Neural progenitor cell (in vitro differentiated cells): ENCODE measurements at regions not wholly inside any gene's neighbourhood (a gene's known extent, or its start where the extent isn't known, plus 50 kb on each side); places are given as distances from the start of the nearest gene placed in this dataset.

Experiments
- DNase-seq: peaks from one replicate; pipeline ENCODE4 v3.0.0-alpha.2; 2016; ENCODE audit warnings: low spot score
- H2AFZ ChIP-seq: fragments of 200-600 bp; sonication (generic); replicated peaks from 2 replicates; pipeline ENCODE4 v1.6.1; 2016; ENCODE audit warnings: antibody characterized with exemption
- H3F3A ChIP-seq: fragments of 200-600 bp; sonication (generic); 2 replicates; pipeline ENCODE4 v1.6.1; 2016; ENCODE audit warnings: antibody characterized with exemption, low read depth
- H3K27ac ChIP-seq: fragments of 200-600 bp; sonication (generic); 2 replicates; pipeline ENCODE4 v1.5.1; 2016; ENCODE audit warnings: mild to moderate bottlenecking
- H3K27me3 ChIP-seq: fragments of 200-600 bp; sonication (generic); 2 replicates; pipeline ENCODE4 v1.6.1; 2016; ENCODE audit warnings: mild to moderate bottlenecking, moderate library complexity
- H3K36me3 ChIP-seq: fragments of 200-600 bp; sonication (generic); 2 replicates; pipeline ENCODE4 v1.5.1; 2016
- H3K4me1 ChIP-seq: fragments of 200-600 bp; sonication (generic); 2 replicates; pipeline ENCODE4 v1.6.1; 2016; ENCODE audit warnings: mixed run types
- H3K4me2 ChIP-seq: fragments of 200-600 bp; sonication (generic); 2 replicates; pipeline ENCODE4 v1.6.1; 2016
- H3K4me3 ChIP-seq: fragments of 200-600 bp; sonication (generic); 2 replicates; pipeline ENCODE4 v1.5.1; 2016
- H3K79me2 ChIP-seq: fragments of 200-600 bp; sonication (generic); 2 replicates; pipeline ENCODE4 v1.6.1; 2016; ENCODE audit warnings: low read depth
- H3K9ac ChIP-seq: fragments of 200-600 bp; sonication (generic); 2 replicates; pipeline ENCODE4 v1.6.1; 2016
- H3K9me3 ChIP-seq: fragments of 200-600 bp; sonication (generic); 2 replicates; pipeline ENCODE4 v1.5.1; 2016; ENCODE audit warnings: low read depth
- H4K20me1 ChIP-seq: fragments of 200-600 bp; sonication (generic); 2 replicates; pipeline ENCODE4 v1.6.1; 2016; ENCODE audit warnings: low read depth
- H3K27ac Mint-ChIP-seq: 3 replicates; pipeline ENCODE4 v1.8.0; 2021; ENCODE audit warnings: mixed read lengths
- H3K27me3 Mint-ChIP-seq: 2 replicates; pipeline ENCODE4 v1.8.0; 2022; ENCODE audit warnings: low read depth, mild to moderate bottlenecking, inconsistent platforms, moderate library complexity, mixed read lengths; ENCODE audit not compliant: insufficient read depth
- H3K36me3 Mint-ChIP-seq: 3 replicates; pipeline ENCODE4 v1.8.0; 2021; ENCODE audit warnings: mixed read lengths
- H3K4me1 Mint-ChIP-seq: 3 replicates; pipeline ENCODE4 v1.8.0; 2021; ENCODE audit warnings: mixed read lengths
- H3K4me3 Mint-ChIP-seq: 3 replicates; pipeline ENCODE4 v1.8.0; 2021; ENCODE audit warnings: mild to moderate bottlenecking, moderate library complexity, mixed read lengths
- H3K9me3 Mint-ChIP-seq: 3 replicates; pipeline ENCODE4 v1.8.0; 2020; ENCODE audit warnings: mixed read lengths
- CTCF ChIP-seq: fragments of 200-600 bp; sonication (generic); IDR thresholded peaks from 2 replicates; pipeline ENCODE4 v1.5.1; 2017; ENCODE audit warnings: antibody characterized with exemption, mild to moderate bottlenecking
- EZH2 ChIP-seq: fragments of 200-600 bp; sonication (generic); IDR thresholded peaks from 2 replicates; pipeline ENCODE4 v1.6.1; 2017; ENCODE audit warnings: antibody characterized with exemption, mild to moderate bottlenecking, moderate library complexity
- EZH2phosphoT487 ChIP-seq: fragments of 200-600 bp; sonication (generic); IDR thresholded peaks from 2 replicates; pipeline ENCODE4 v1.6.1; 2017; ENCODE audit warnings: antibody characterized with exemption

DNA sequence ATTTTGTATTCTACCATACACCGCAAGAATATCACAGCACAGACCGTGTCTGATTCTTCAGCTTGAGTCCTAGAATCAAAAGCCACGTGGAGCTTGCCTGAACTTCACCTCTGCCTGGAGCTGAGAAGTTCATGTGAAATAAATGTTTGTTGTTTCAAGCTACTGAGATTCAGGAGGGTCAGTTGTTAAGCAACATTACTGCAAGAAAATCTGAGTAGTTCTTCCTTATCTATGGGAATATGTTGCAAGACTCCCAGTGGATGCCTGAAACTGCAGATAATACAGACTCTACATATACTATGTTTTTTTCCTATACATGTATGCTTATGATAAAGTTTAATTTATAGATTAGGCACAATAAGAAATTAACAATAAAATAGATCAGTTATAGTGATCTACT is 995.3 kb downstream of the TBC1D22A start:
- H3F3A ChIP-seq = no peaks in the 10 kb centered on the region
- no peak overlapping the region for H3K4me2 ChIP-seq
- no peak overlapping the region for H3K27ac Mint-ChIP-seq
- no peak overlapping the region for H3K27ac ChIP-seq
- no peaks in the 10 kb centered on the region for H3K36me3 ChIP-seq
- DNase-seq = no peak
- H3K4me1 ChIP-seq = no peaks in the 10 kb centered on the region
- no peak overlapping the region for H3K4me3 ChIP-seq
- TF ChIP-seq EZH2phosphoT487 (no peak), CTCF (no peak), EZH2 (no peak)
- H3K9ac ChIP-seq = no peak overlapping the region
- no peaks in the 10 kb centered on the region for H3K9me3 ChIP-seq
- H3K4me1 Mint-ChIP-seq = no peaks in the 10 kb centered on the region
- H2AFZ ChIP-seq = no peak overlapping the region
- H3K27me3 Mint-ChIP-seq = no peaks in the 10 kb centered on the region
- H3K79me2 ChIP-seq = no peaks in the 10 kb centered on the region
- H3K27me3 ChIP-seq = no peaks in the 10 kb centered on the region
- H4K20me1 ChIP-seq = no peaks in the 10 kb centered on the region
- peaks cover 3% of the 10 kb centered on the region for H3K9me3 Mint-ChIP-seq
- no peak overlapping the region for H3K4me3 Mint-ChIP-seq
- H3K36me3 Mint-ChIP-seq = no peaks in the 10 kb centered on the region

GRCh38 chr22:47750086-47750485 is 987.6 kb downstream of the TBC1D22A start:
- Mint-ChIP-seq H3K27me3 (peaks cover 2% of the 10 kb centered on the region), H3K9me3 (no peaks in the 10 kb centered on the region), H3K4me1 (peaks cover 11% of the 10 kb centered on the region), H3K27ac (no peak overlapping the region), H3K36me3 (no peaks in the 10 kb centered on the region), H3K4me3 (no peak overlapping the region)
- Histone ChIP-seq H4K20me1 (no peaks in the 10 kb centered on the region), H3K9me3 (no peaks in the 10 kb centered on the region), H3K36me3 (no peaks in the 10 kb centered on the region), H3K4me1 (peaks cover 7% of the 10 kb centered on the region), H3K9ac (no peak overlapping the region), H3K27me3 (no peaks in the 10 kb centered on the region), H3K4me2 (no peak overlapping the region), H3K4me3 (no peak overlapping the region), H3K79me2 (no peaks in the 10 kb centered on the region), H2AFZ (no peak overlapping the region), H3F3A (no peaks in the 10 kb centered on the region), H3K27ac (no peak overlapping the region)
- no peak for TF ChIP-seq EZH2phosphoT487
- no peak for TF ChIP-seq EZH2
- TF ChIP-seq CTCF = no peak
- no peak for DNase-seq

DNA sequence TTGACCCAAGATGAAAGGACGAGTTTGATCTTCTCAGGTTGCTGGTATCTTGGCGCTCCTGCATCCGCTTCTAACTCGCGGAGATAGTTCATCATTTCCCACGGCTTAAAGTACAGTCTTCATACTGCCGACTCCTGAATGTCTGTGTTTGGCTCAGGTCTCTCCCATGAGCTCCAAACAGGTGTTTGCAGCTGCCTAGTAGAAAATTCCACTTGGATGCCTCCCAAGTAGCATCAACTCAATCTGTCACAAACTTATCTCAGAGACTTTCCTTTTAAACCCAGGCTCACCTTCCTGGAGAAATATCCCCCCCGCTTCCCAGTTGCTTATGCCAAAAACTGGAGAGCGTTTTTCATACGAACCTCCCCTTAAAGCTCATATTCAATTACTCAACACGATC is 986.5 kb downstream of the TBC1D22A start:
- no peak overlapping the region for H3K4me3 ChIP-seq
- no peaks in the 10 kb centered on the region for H3K79me2 ChIP-seq
- H3K9me3 Mint-ChIP-seq = no peaks in the 10 kb centered on the region
- peaks cover 11% of the 10 kb centered on the region for H3K4me1 Mint-ChIP-seq
- H3F3A ChIP-seq = no peaks in the 10 kb centered on the region
- peaks cover 2% of the 10 kb centered on the region for H3K27me3 Mint-ChIP-seq
- H3K9me3 ChIP-seq = no peaks in the 10 kb centered on the region
- H3K4me1 ChIP-seq = peaks cover 7% of the 10 kb centered on the region
- H3K36me3 ChIP-seq = no peaks in the 10 kb centered on the region
- H4K20me1 ChIP-seq = no peaks in the 10 kb centered on the region
- H3K4me3 Mint-ChIP-seq = no peak overlapping the region
- H3K9ac ChIP-seq = no peak overlapping the region
- DNase-seq = no peak
- no peaks in the 10 kb centered on the region for H3K27me3 ChIP-seq
- H3K27ac ChIP-seq = no peak overlapping the region
- TF ChIP-seq EZH2phosphoT487 = no peak
- no peak for TF ChIP-seq CTCF
- no peak for TF ChIP-seq EZH2
- no peak overlapping the region for H3K27ac Mint-ChIP-seq
- H3K36me3 Mint-ChIP-seq = no peaks in the 10 kb centered on the region
- no peak overlapping the region for H3K4me2 ChIP-seq
- H2AFZ ChIP-seq = no peak overlapping the region
